ENCODE measurements at regions not wholly inside any gene's neighbourhood (a gene's known extent, or its start where the extent isn't known, plus 50 kb on each side); places are given as distances from the start of the nearest gene placed in this dataset.

- no peak for TF ChIP-seq POLR2AphosphoS5 (IDR thresholded peaks at IDR 0.05; ENCODE audit: low read depth, low read length)
- TF ChIP-seq TAF1 (IDR thresholded peaks at IDR 0.05; ENCODE audit: borderline replicate concordance, low read depth, low read length) = no peak
- TF ChIP-seq POLR2A (IDR thresholded peaks at IDR 0.05; ENCODE audit: low read depth, low read length) = no peak
- no peak for FAIRE-seq
- DNase-seq (ENCODE audit: insufficient read length) = no peak
Observed at GRCh38 chr1:221084681-221085080, 205.4 kb downstream of the HLX start.

- DNase-seq (ENCODE audit: insufficient read length) = no peak
- TF ChIP-seq POLR2A (IDR thresholded peaks at IDR 0.05; ENCODE audit: low read depth, low read length) = no peak
- TF ChIP-seq TAF1 (IDR thresholded peaks at IDR 0.05; ENCODE audit: borderline replicate concordance, low read depth, low read length) = no peak
- TF ChIP-seq POLR2AphosphoS5 (IDR thresholded peaks at IDR 0.05; ENCODE audit: low read depth, low read length) = no peak
- FAIRE-seq = no peak
Observed at GRCh38 chr1:221085701-221086375, 206.6 kb downstream of the HLX start.

- DNase-seq (ENCODE audit: insufficient read length) (no peak), FAIRE-seq (no peak)
Observed at GRCh38 chr1:221087919-221088318, 208.7 kb downstream of the HLX start.

GRCh38 chr1:221089273-221089672 lies 210.0 kb downstream of the HLX start:
- FAIRE-seq (no peak), DNase-seq (ENCODE audit: insufficient read length) (no peak)
- TF ChIP-seq TAF1 (IDR thresholded peaks at IDR 0.05; ENCODE audit: borderline replicate concordance, low read depth, low read length) (no peak), POLR2AphosphoS5 (IDR thresholded peaks at IDR 0.05; ENCODE audit: low read depth, low read length) (no peak), POLR2A (IDR thresholded peaks at IDR 0.05; ENCODE audit: low read depth, low read length) (no peak)

More at GRCh38 chr1:221087919-221088318, 208.7 kb downstream of the HLX start:
- TF ChIP-seq POLR2AphosphoS5 (IDR thresholded peaks at IDR 0.05; ENCODE audit: low read depth, low read length) = no peak
- TF ChIP-seq POLR2A (IDR thresholded peaks at IDR 0.05; ENCODE audit: low read depth, low read length) = no peak
- no peak for TF ChIP-seq TAF1 (IDR thresholded peaks at IDR 0.05; ENCODE audit: borderline replicate concordance, low read depth, low read length)

- no peak for FAIRE-seq
- DNase-seq (ENCODE audit: insufficient read length) = no peak
Observed at GRCh38 chr1:221089803-221090202, 210.6 kb downstream of the HLX start.

GRCh38 chr1:221093903-221094791 lies 214.9 kb downstream of the HLX start:
- FAIRE-seq (no peak), DNase-seq (ENCODE audit: insufficient read length) (no peak)
- TF ChIP-seq TAF1 (IDR thresholded peaks at IDR 0.05; ENCODE audit: borderline replicate concordance, low read depth, low read length) (no peak), POLR2AphosphoS5 (IDR thresholded peaks at IDR 0.05; ENCODE audit: low read depth, low read length) (no peak), POLR2A (IDR thresholded peaks at IDR 0.05; ENCODE audit: low read depth, low read length) (no peak)

More at GRCh38 chr1:221089803-221090202, 210.6 kb downstream of the HLX start:
- TF ChIP-seq POLR2A (IDR thresholded peaks at IDR 0.05; ENCODE audit: low read depth, low read length) = no peak

- DNase-seq (ENCODE audit: insufficient read length) (no peak), FAIRE-seq (no peak)
- no peak for TF ChIP-seq TAF1 (IDR thresholded peaks at IDR 0.05; ENCODE audit: borderline replicate concordance, low read depth, low read length)
- no peak for TF ChIP-seq POLR2AphosphoS5 (IDR thresholded peaks at IDR 0.05; ENCODE audit: low read depth, low read length)
- no peak for TF ChIP-seq POLR2A (IDR thresholded peaks at IDR 0.05; ENCODE audit: low read depth, low read length)
Observed at GRCh38 chr1:221097479-221098281, 218.4 kb downstream of the HLX start.

GRCh38 chr1:221098471-221099405 lies 219.5 kb downstream of the HLX start:
- DNase-seq (ENCODE audit: insufficient read length) (no peak), FAIRE-seq (no peak)
- no peak for TF ChIP-seq POLR2AphosphoS5 (IDR thresholded peaks at IDR 0.05; ENCODE audit: low read depth, low read length)
- TF ChIP-seq TAF1 (IDR thresholded peaks at IDR 0.05; ENCODE audit: borderline replicate concordance, low read depth, low read length) = no peak
- no peak for TF ChIP-seq POLR2A (IDR thresholded peaks at IDR 0.05; ENCODE audit: low read depth, low read length)

GRCh38 chr1:221099747-221100595 lies 220.7 kb downstream of the HLX start:
- FAIRE-seq (no peak), DNase-seq (ENCODE audit: insufficient read length) (no peak)
- no peak for TF ChIP-seq POLR2AphosphoS5 (IDR thresholded peaks at IDR 0.05; ENCODE audit: low read depth, low read length)
- no peak for TF ChIP-seq TAF1 (IDR thresholded peaks at IDR 0.05; ENCODE audit: borderline replicate concordance, low read depth, low read length)
- no peak for TF ChIP-seq POLR2A (IDR thresholded peaks at IDR 0.05; ENCODE audit: low read depth, low read length)

- FAIRE-seq = no peak
- TF ChIP-seq POLR2A (IDR thresholded peaks at IDR 0.05; ENCODE audit: low read depth, low read length) (no peak), POLR2AphosphoS5 (IDR thresholded peaks at IDR 0.05; ENCODE audit: low read depth, low read length) (no peak), TAF1 (IDR thresholded peaks at IDR 0.05; ENCODE audit: borderline replicate concordance, low read depth, low read length) (no peak)
- no peak for DNase-seq (ENCODE audit: insufficient read length)
Observed at GRCh38 chr1:221100611-221101010, 221.4 kb downstream of the HLX start.
